RWPE2 (cell line): ENCODE measurements at regions not wholly inside any gene's neighbourhood (a gene's known extent, or its start where the extent isn't known, plus 50 kb on each side); places are given as distances from the start of the nearest gene placed in this dataset.

Source experiments
- ATAC-seq: fragments of 200-7000 bp; cut with Tn5 transposase; 3 replicates; pipeline ENCODE4 v1.9.1; 2021; ENCODE audit warnings: low read depth
- DNase-seq: peaks from one replicate; pipeline ENCODE4 v3.0.0-alpha.2; 2020; ENCODE audit warnings: low spot score
- H3K27ac ChIP-seq: fragments of 450-650 bp; 2 replicates; pipeline ENCODE4 v1.5.1; 2017; ENCODE audit warnings: mild to moderate bottlenecking; ENCODE audit not compliant: poor library complexity, severe bottlenecking
- H3K27me3 ChIP-seq: fragments of 250-450 bp; sonication (Bioruptor Pico); 2 replicates; pipeline ENCODE4 v1.5.1; 2021; ENCODE audit warnings: mild to moderate bottlenecking, moderate library complexity; ENCODE audit not compliant: insufficient read depth, poor library complexity, severe bottlenecking
- H3K36me3 ChIP-seq: fragments of 250-450 bp; sonication (Bioruptor Pico); 2 replicates; pipeline ENCODE4 v1.5.1; 2020; ENCODE audit warnings: low read depth, mild to moderate bottlenecking, moderate library complexity
- H3K4me1 ChIP-seq: fragments of 250-450 bp; sonication (Bioruptor Pico); 2 replicates; pipeline ENCODE4 v1.5.1; 2021; ENCODE audit warnings: mild to moderate bottlenecking, moderate library complexity; ENCODE audit not compliant: insufficient read depth, poor library complexity, severe bottlenecking
- H3K4me3 ChIP-seq: fragments of 250-450 bp; sonication (Bioruptor Pico); 2 replicates; pipeline ENCODE4 v1.5.1; 2021; ENCODE audit warnings: mild to moderate bottlenecking, moderate library complexity; ENCODE audit not compliant: severe bottlenecking
- H3K9me3 ChIP-seq: fragments of 250-450 bp; sonication (Bioruptor Pico); 2 replicates; pipeline ENCODE4 v1.5.1; 2021; ENCODE audit warnings: mild to moderate bottlenecking, moderate library complexity; ENCODE audit not compliant: severe bottlenecking
- CTCF ChIP-seq: fragments of 450-650 bp; IDR thresholded peaks from one replicate; pipeline ENCODE4 v1.5.1; 2017; ENCODE audit warnings: mild to moderate bottlenecking, moderate library complexity; ENCODE audit not compliant: poor library complexity, severe bottlenecking

DNA sequence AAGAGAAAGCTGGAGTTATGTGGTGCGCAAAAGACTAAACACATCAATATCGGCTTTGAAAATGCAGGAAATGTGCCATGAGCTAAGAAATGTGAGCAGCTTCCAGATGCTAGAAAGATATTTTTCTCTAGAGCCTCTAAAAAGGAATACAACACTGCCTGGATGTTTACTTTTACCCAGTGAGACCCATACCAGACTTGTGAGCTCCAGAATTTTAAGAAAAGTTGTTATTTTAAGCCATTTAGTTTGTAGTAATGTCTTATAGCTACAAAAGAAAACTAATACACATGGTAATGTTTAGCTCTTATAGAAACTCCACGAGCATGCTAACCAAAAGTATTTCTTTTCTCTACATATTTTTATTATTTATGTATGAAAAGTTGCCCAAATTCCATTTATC lies 1389.4 kb downstream of the C4orf33 start:
- H3K4me3 ChIP-seq: no peak overlapping the region
- peaks cover 5% of the 10 kb centered on the region for H3K4me1 ChIP-seq
- no peaks in the 10 kb centered on the region for H3K36me3 ChIP-seq
- H3K27me3 ChIP-seq: no peaks in the 10 kb centered on the region
- ATAC-seq (no peak), DNase-seq (no peak)
- H3K9me3 ChIP-seq: no peaks in the 10 kb centered on the region
- H3K27ac ChIP-seq: no peak overlapping the region
- TF ChIP-seq CTCF: no peak

DNA sequence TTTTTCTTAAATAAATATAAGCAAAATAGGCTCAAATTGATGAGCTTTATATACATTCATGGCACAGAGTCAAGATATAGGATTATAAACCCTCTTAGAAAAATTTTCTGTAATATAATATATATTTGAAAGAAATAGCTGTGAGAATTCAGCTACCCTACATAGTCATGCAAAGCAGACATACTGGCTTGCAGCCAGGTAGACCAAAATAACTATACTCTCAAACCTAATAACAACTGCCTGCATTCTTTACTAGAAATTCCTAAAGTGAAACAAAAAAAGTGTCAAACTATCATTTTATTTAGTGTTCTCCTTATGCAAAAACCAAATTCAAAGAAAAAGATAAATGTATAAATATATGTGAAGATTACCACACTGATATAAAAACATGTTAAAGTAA lies 1390.2 kb downstream of the C4orf33 start:
- no peak for ATAC-seq

GRCh38 chr4:130486841-130487240 lies 1390.9 kb downstream of the C4orf33 start:
- peak; percentile 49; the same call in 2 of the 3 replicates for ATAC-seq
- no peak for TF ChIP-seq CTCF
- Histone ChIP-seq H3K27ac (no peak overlapping the region), H3K4me3 (no peak overlapping the region), H3K4me1 (peaks cover 5% of the 10 kb centered on the region), H3K36me3 (no peaks in the 10 kb centered on the region), H3K9me3 (no peaks in the 10 kb centered on the region), H3K27me3 (no peaks in the 10 kb centered on the region)
- DNase-seq: no peak

More for the DNA sequence above, 1390.2 kb downstream of the C4orf33 start:
- no peak for DNase-seq
- peaks cover 5% of the 10 kb centered on the region for H3K4me1 ChIP-seq
- H3K9me3 ChIP-seq: no peaks in the 10 kb centered on the region
- no peaks in the 10 kb centered on the region for H3K36me3 ChIP-seq
- H3K4me3 ChIP-seq: no peak overlapping the region
- H3K27ac ChIP-seq: no peak overlapping the region
- H3K27me3 ChIP-seq: no peaks in the 10 kb centered on the region
- no peak for TF ChIP-seq CTCF

GRCh38 chr4:130510661-130511060 lies 1414.7 kb downstream of the C4orf33 start:
- no peaks in the 10 kb centered on the region for H3K4me1 ChIP-seq
- ATAC-seq: no peak

More at GRCh38 chr4:130510661-130511060, 1414.7 kb downstream of the C4orf33 start:
- no peak for DNase-seq
- no peaks in the 10 kb centered on the region for H3K27me3 ChIP-seq
- no peaks in the 10 kb centered on the region for H3K9me3 ChIP-seq
- no peak overlapping the region for H3K4me3 ChIP-seq
- no peaks in the 10 kb centered on the region for H3K36me3 ChIP-seq
- no peak overlapping the region for H3K27ac ChIP-seq
- no peak for TF ChIP-seq CTCF
